H9 (cell line): ENCODE measurements at regions not wholly inside any gene's neighbourhood (a gene's known extent, or its start where the extent isn't known, plus 50 kb on each side); places are given as distances from the start of the nearest gene placed in this dataset.

Source experiments
- DNase-seq: peaks from one replicate; pipeline ENCODE4 v3.0.0-alpha.2; 2017
- H2AFZ ChIP-seq: one replicate; pipeline ENCODE4 v1.6.1; 2013; ENCODE audit warnings: mild to moderate bottlenecking, low read length, control low read depth, moderate library complexity
- H2AK5ac ChIP-seq: 2 replicates; pipeline ENCODE4 v1.6.1; 2013; ENCODE audit warnings: low read length, control low read depth, mixed read lengths; ENCODE audit not compliant: insufficient read length
- H2BK120ac ChIP-seq: one replicate; pipeline ENCODE4 v1.6.1; 2013; ENCODE audit warnings: low read depth, mild to moderate bottlenecking, low read length, control low read depth, inconsistent platforms; ENCODE audit not compliant: poor library complexity, severe bottlenecking
- H2BK12ac ChIP-seq: 2 replicates; pipeline ENCODE4 v1.6.1; 2013; ENCODE audit warnings: low read length, control low read depth, mixed read lengths, low read depth; ENCODE audit not compliant: insufficient read length
- H2BK15ac ChIP-seq: 2 replicates; pipeline ENCODE4 v1.6.1; 2013; ENCODE audit warnings: low read depth, low read length, control low read depth
- H2BK20ac ChIP-seq: one replicate; pipeline ENCODE4 v1.6.1; 2013; ENCODE audit warnings: low read depth, mild to moderate bottlenecking, low read length, control low read depth, inconsistent platforms; ENCODE audit not compliant: poor library complexity, severe bottlenecking
- H2BK5ac ChIP-seq: 2 replicates; pipeline ENCODE4 v1.6.1; 2013; ENCODE audit warnings: low read length, control low read depth, mixed read lengths; ENCODE audit not compliant: insufficient read length
- H3K14ac ChIP-seq: 2 replicates; pipeline ENCODE4 v1.6.1; 2013; ENCODE audit warnings: low read length, control low read depth; ENCODE audit not compliant: insufficient read depth
- H3K18ac ChIP-seq: 2 replicates; pipeline ENCODE4 v1.6.1; 2013; ENCODE audit warnings: low read depth, mild to moderate bottlenecking, mixed read lengths, low read length, control low read depth; ENCODE audit not compliant: insufficient read length
- H3K23ac ChIP-seq: 2 replicates; pipeline ENCODE4 v1.6.1; 2013; ENCODE audit warnings: low read length, control low read depth, mixed read lengths, low read depth; ENCODE audit not compliant: insufficient read length
- H3K23me2 ChIP-seq: 2 replicates; pipeline ENCODE4 v1.6.1; 2013; ENCODE audit warnings: low read depth, mild to moderate bottlenecking, mixed read lengths, low read length, control low read depth; ENCODE audit not compliant: insufficient read length, poor library complexity, severe bottlenecking
- H3K27ac ChIP-seq: 2 replicates; pipeline ENCODE4 v1.5.1; 2013; ENCODE audit warnings: low read length, control low read depth, mixed read lengths, low read depth; ENCODE audit not compliant: insufficient read length
- H3K27me3 ChIP-seq: 2 replicates; pipeline ENCODE4 v1.6.1; 2013; ENCODE audit warnings: low read length, control low read depth, inconsistent platforms; ENCODE audit not compliant: insufficient read depth
- H3K4ac ChIP-seq: 2 replicates; pipeline ENCODE4 v1.6.1; 2013; ENCODE audit warnings: low read depth, mild to moderate bottlenecking, control low read depth, inconsistent platforms, low read length, moderate library complexity
- H3K4me1 ChIP-seq: 2 replicates; pipeline ENCODE4 v1.6.1; 2013; ENCODE audit warnings: low read length, control low read depth, inconsistent platforms; ENCODE audit not compliant: insufficient read depth
- H3K4me2 ChIP-seq: 2 replicates; pipeline ENCODE4 v1.6.1; 2013; ENCODE audit warnings: low read length, control low read depth, mixed read lengths; ENCODE audit not compliant: insufficient read length, insufficient read depth
- H3K56ac ChIP-seq: 2 replicates; pipeline ENCODE4 v1.6.1; 2013; ENCODE audit warnings: low read depth, mild to moderate bottlenecking, mixed read lengths, low read length, control low read depth; ENCODE audit not compliant: insufficient read length
- H3K79me1 ChIP-seq: 2 replicates; pipeline ENCODE4 v1.6.1; 2013; ENCODE audit warnings: low read depth, mild to moderate bottlenecking, moderate library complexity, low read length, control low read depth, inconsistent platforms; ENCODE audit not compliant: insufficient read depth, poor library complexity, severe bottlenecking
- H3K79me2 ChIP-seq: 2 replicates; pipeline ENCODE4 v1.6.1; 2013; ENCODE audit warnings: low read length, control low read depth, inconsistent platforms; ENCODE audit not compliant: insufficient read depth
- H3K9ac ChIP-seq: 2 replicates; pipeline ENCODE4 v1.6.1; 2013; ENCODE audit warnings: low read length, control low read depth, mixed read lengths; ENCODE audit not compliant: insufficient read length; ENCODE audit errors: extremely low read depth
- H3K9me3 ChIP-seq: one replicate; pipeline ENCODE4 v1.6.1; 2013; ENCODE audit warnings: low read depth, low read length, inconsistent platforms; ENCODE audit not compliant: control insufficient read depth
- H3T11ph ChIP-seq: one replicate; pipeline ENCODE4 v1.6.1; 2013; ENCODE audit warnings: mild to moderate bottlenecking, low read length, control low read depth, inconsistent platforms
- H4K20me1 ChIP-seq: one replicate; pipeline ENCODE4 v1.6.1; 2013; ENCODE audit not compliant: control insufficient read depth, insufficient read length, insufficient read depth
- H4K5ac ChIP-seq: 2 replicates; pipeline ENCODE4 v1.6.1; 2013; ENCODE audit warnings: low read depth, mild to moderate bottlenecking, mixed read lengths, low read length, control low read depth; ENCODE audit not compliant: insufficient read length
- H4K8ac ChIP-seq: replicated peaks from 2 replicates; pipeline ENCODE4 v1.6.1; 2013; ENCODE audit warnings: low read length, control low read depth, mixed read lengths, low read depth; ENCODE audit not compliant: insufficient read length
- H4K91ac ChIP-seq: 2 replicates; pipeline ENCODE4 v1.6.1; 2013; ENCODE audit warnings: low read depth, mild to moderate bottlenecking, moderate library complexity, mixed read lengths, low read length, control low read depth; ENCODE audit not compliant: insufficient read length
- H3K27ac Mint-ChIP-seq, 3 experiments: 2 replicates in 2 of 3; 3 replicates in 1 of 3; pipeline ENCODE4 v1.8.0; 2020 to 2021; ENCODE audit warnings: mixed read lengths in 3 of 3, mild to moderate bottlenecking in 1 of 3, moderate library complexity in 1 of 3
- H3K27me3 Mint-ChIP-seq: 2 replicates; pipeline ENCODE4 v1.8.0; 2021; ENCODE audit warnings: low read depth, mild to moderate bottlenecking, moderate library complexity, mixed read lengths
- H3K36me3 Mint-ChIP-seq, 3 experiments: 2 replicates in 2 of 3; 3 replicates in 1 of 3; pipeline ENCODE4 v1.8.0; 2020 to 2021; ENCODE audit warnings: low read depth in 3 of 3, mixed read lengths in 3 of 3; ENCODE audit not compliant: insufficient read depth in 1 of 3
- H3K4me1 Mint-ChIP-seq, 2 experiments: 2 replicates each; pipeline ENCODE4 v1.8.0; 2020; ENCODE audit warnings: mixed read lengths in 2 of 2
- H3K4me3 Mint-ChIP-seq, 2 experiments: 2 replicates in 1 of 2; 3 replicates in 1 of 2; pipeline ENCODE4 v1.8.0; 2020 to 2021; ENCODE audit warnings: mild to moderate bottlenecking in 2 of 2, mixed read lengths in 2 of 2, moderate library complexity in 1 of 2
- H3K9me3 Mint-ChIP-seq, 2 experiments: 2 replicates in 1 of 2; 3 replicates in 1 of 2; pipeline ENCODE4 v1.8.0; 2020; ENCODE audit warnings: mild to moderate bottlenecking in 2 of 2, mixed read lengths in 2 of 2, moderate library complexity in 1 of 2
- WGBS: extraction: QIAGEN DNeasy Blood & Tissue Kit; methylation state at CpG from one replicate; pipeline ENCODE4 v1.1.7; 2013; ENCODE audit warnings: missing lambda C conversion rate, low lambda C conversion rate, mixed read lengths; ENCODE audit not compliant: insufficient read length; ENCODE audit errors: extremely low coverage; 5-methylcytosine and 5-hydroxymethylcytosine counted together
- TF ChIP-seq, protein P1 (sequence below): fragments of 200-600 bp; sonication (generic); conservative IDR thresholded peaks from 3 replicates; pipeline ENCODE4 v1.8.0; 2021; ENCODE audit warnings: antibody characterized with exemption, mild to moderate bottlenecking

DNA sequence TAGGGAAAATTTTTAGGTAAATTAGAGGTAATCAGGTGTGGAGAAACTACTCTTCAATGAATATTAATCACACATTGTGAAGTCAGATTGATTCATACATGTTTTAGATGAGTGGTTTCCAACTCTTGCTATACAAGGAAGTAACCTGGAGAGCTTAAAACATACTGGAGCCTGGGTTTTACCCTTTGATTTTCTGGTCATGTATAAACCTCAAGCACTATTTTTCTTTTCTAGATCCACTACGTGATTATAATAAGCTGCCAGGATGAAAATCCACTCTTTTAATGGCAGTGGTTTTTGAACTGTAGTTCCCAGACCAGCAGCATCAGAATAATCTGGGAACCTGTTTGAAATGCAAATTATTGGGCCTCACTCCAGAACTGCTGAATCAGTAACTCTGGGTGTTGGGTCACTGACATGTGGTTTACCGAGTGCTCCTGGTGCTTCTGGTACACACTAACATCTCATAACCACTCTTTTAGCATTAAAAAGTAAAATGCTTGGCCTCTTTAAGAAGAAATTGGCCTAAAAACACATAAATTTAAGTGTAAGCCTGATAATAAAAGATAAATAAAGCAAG, 63.4 kb downstream of the DCAF12L1 start:
- H4K8ac ChIP-seq: no peak overlapping the region
- no peak overlapping the region for H3K56ac ChIP-seq
- H3K9me3 Mint-ChIP-seq: peaks cover 13 to 43% of the 10 kb centered on the region in 2 experiments
- no peak overlapping the region for H3T11ph ChIP-seq
- peaks cover 0 to 9% (median 7%) of the 10 kb centered on the region in 3 experiments; a peak in 5 of 7 replicates for H3K36me3 Mint-ChIP-seq
- no peaks in the 10 kb centered on the region for H4K20me1 ChIP-seq
- no peaks in the 10 kb centered on the region for H3K79me1 ChIP-seq
- no peak overlapping the region for H2AFZ ChIP-seq
- no peak overlapping the region for H2BK15ac ChIP-seq
- H4K5ac ChIP-seq: no peak overlapping the region
- no peak overlapping the region for H3K4me3 Mint-ChIP-seq
- H2BK12ac ChIP-seq: no peak overlapping the region
- no peaks in the 10 kb centered on the region for H3K79me2 ChIP-seq
- no peak overlapping the region for H3K18ac ChIP-seq
- no peaks in the 10 kb centered on the region for H3K23me2 ChIP-seq
- TF ChIP-seq, protein P1, sequence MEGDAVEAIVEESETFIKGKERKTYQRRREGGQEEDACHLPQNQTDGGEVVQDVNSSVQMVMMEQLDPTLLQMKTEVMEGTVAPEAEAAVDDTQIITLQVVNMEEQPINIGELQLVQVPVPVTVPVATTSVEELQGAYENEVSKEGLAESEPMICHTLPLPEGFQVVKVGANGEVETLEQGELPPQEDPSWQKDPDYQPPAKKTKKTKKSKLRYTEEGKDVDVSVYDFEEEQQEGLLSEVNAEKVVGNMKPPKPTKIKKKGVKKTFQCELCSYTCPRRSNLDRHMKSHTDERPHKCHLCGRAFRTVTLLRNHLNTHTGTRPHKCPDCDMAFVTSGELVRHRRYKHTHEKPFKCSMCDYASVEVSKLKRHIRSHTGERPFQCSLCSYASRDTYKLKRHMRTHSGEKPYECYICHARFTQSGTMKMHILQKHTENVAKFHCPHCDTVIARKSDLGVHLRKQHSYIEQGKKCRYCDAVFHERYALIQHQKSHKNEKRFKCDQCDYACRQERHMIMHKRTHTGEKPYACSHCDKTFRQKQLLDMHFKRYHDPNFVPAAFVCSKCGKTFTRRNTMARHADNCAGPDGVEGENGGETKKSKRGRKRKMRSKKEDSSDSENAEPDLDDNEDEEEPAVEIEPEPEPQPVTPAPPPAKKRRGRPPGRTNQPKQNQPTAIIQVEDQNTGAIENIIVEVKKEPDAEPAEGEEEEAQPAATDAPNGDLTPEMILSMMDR: no peak
- no peak overlapping the region for H2BK20ac ChIP-seq
- H3K27ac ChIP-seq: no peak overlapping the region
- no peak overlapping the region for H3K14ac ChIP-seq
- peaks cover 3 to 7% of the 10 kb centered on the region in 2 experiments; a peak in 2 of 4 replicates for H3K4me1 Mint-ChIP-seq
- H3K23ac ChIP-seq: no peak overlapping the region
- H2BK5ac ChIP-seq: no peak overlapping the region
- H3K4ac ChIP-seq: no peak overlapping the region
- no peak overlapping the region for H4K91ac ChIP-seq
- no peak overlapping the region for H2AK5ac ChIP-seq
- no peaks in the 10 kb centered on the region; the same call in 1 of the 2 replicates for H3K27me3 Mint-ChIP-seq
- peaks cover 10% of the 10 kb centered on the region for H3K9me3 ChIP-seq
- H3K27ac Mint-ChIP-seq: no peak overlapping the region
- DNase-seq: no peak
- no CpG with 5 or more reads among the region's 2 CpGs for WGBS
- no peak overlapping the region for H3K9ac ChIP-seq
- no peak overlapping the region for H3K4me2 ChIP-seq
- no peaks in the 10 kb centered on the region for H3K4me1 ChIP-seq
- H3K27me3 ChIP-seq: no peaks in the 10 kb centered on the region
- H2BK120ac ChIP-seq: no peak overlapping the region
